B cell (primary cell): ENCODE measurements at regions not wholly inside any gene's neighbourhood (a gene's known extent, or its start where the extent isn't known, plus 50 kb on each side); places are given as distances from the start of the nearest gene placed in this dataset.

Experiments used
- ATAC-seq: fragments of 200-7000 bp; cut with Tn5 transposase; one replicate; pipeline ENCODE4 v1.10.0; 2021; ENCODE audit warnings: low read depth, mild to moderate bottlenecking, moderate number of reproducible peaks, moderate library complexity
- CTCF ChIA-PET: fragments of 350-600 bp; sonication (Branson Sonifier 250); formaldehyde crosslinking; loops from one replicate; lab custom pipeline; 2021; ENCODE audit warnings: antibody characterized with exemption, inconsistent platforms; lab: Charles Lee
- POLR2A ChIA-PET: fragments of 350-600 bp; sonication (Branson Sonifier 250); formaldehyde crosslinking; loops from one replicate; lab custom pipeline; 2021; ENCODE audit warnings: antibody characterized with exemption; lab: Charles Lee
- DNase-seq: peaks from one replicate; pipeline ENCODE4 v3.0.0; 2013
- H2AFZ ChIP-seq: 2 replicates; pipeline ENCODE4 v1.6.1; 2012; ENCODE audit warnings: mild to moderate bottlenecking, low read depth, low read length; ENCODE audit not compliant: insufficient read depth, poor library complexity, severe bottlenecking
- H3K27ac ChIP-seq, 2 donors: 1 replicate in 1 of 2; 2 replicates in 1 of 2; pipeline ENCODE4 v1.5.1; 2012 to 2013; ENCODE audit warnings: low read length in 2 of 2, mild to moderate bottlenecking in 2 of 2, moderate library complexity in 1 of 2
- H3K27me3 ChIP-seq, 4 experiments: fragments of 200-600 bp in 1 of 4; sonication (generic) in 1 of 4; replicated peaks in 1 of 4; 1 replicate in 2 of 4; 2 replicates in 2 of 4; pipeline versions ENCODE4 v1.6.1 to v1.7.0; 2013 to 2016; ENCODE audit warnings: low read length in 3 of 4, mild to moderate bottlenecking in 2 of 4, mixed read lengths in 1 of 4, moderate library complexity in 1 of 4; ENCODE audit not compliant: insufficient read depth in 4 of 4, control insufficient read depth in 3 of 4; ENCODE audit errors: control extremely low read depth in 1 of 4
- H3K36me3 ChIP-seq, 2 experiments: replicated peaks in 1 of 2; 1 replicate in 1 of 2; 2 replicates in 1 of 2; pipeline versions ENCODE4 v1.6.1 to v1.7.1; 2013; ENCODE audit warnings: low read length in 1 of 2; ENCODE audit not compliant: insufficient read depth in 2 of 2, control insufficient read depth in 1 of 2; ENCODE audit errors: control extremely low read depth in 1 of 2, extremely low read depth in 1 of 2
- H3K4me1 ChIP-seq, 2 donors: fragments of 200-600 bp in 1 of 2; sonication (generic) in 1 of 2; 1 replicate in 1 of 2; 2 replicates in 1 of 2; pipeline versions ENCODE4 v1.5.1 to v1.6.1; 2013 to 2017; ENCODE audit warnings: low read length in 2 of 2; ENCODE audit not compliant: control insufficient read depth in 2 of 2, insufficient read depth in 2 of 2
- H3K4me2 ChIP-seq: replicated peaks from 2 replicates; pipeline ENCODE3; 2012; ENCODE audit warnings: mild to moderate bottlenecking, low read depth, low read length; ENCODE audit not compliant: poor library complexity, severe bottlenecking
- H3K4me3 ChIP-seq, 5 experiments: fragments of 200-600 bp in 1 of 5; sonication (generic) in 1 of 5; 1 replicate in 3 of 5; 2 replicates in 2 of 5; pipeline versions ENCODE4 v1.5.1 to v1.7.0; 2011 to 2016; ENCODE audit warnings: low read length in 4 of 5, mild to moderate bottlenecking in 4 of 5, low read depth in 2 of 5, control low read depth in 1 of 5, moderate library complexity in 1 of 5; ENCODE audit not compliant: insufficient read depth in 1 of 5; ENCODE audit errors: control extremely low read depth in 1 of 5, extremely low read depth in 1 of 5
- H3K79me2 ChIP-seq: fragments of 200-600 bp; sonication (generic); one replicate; pipeline ENCODE4 v1.6.0; 2016; ENCODE audit warnings: low read length; ENCODE audit not compliant: control insufficient read depth, insufficient read depth
- H3K9ac ChIP-seq: fragments of 200-600 bp; sonication (generic); 2 replicates; pipeline ENCODE4 v1.6.1; 2017; ENCODE audit warnings: mild to moderate bottlenecking, low read length, moderate library complexity
- H3K9me3 ChIP-seq, 3 donors: one replicate each; pipeline versions ENCODE4 v1.6.1 to v1.7.1; 2013; ENCODE audit warnings: low read length in 2 of 3; ENCODE audit not compliant: control insufficient read depth in 2 of 3, insufficient read depth in 1 of 3; ENCODE audit errors: control extremely low read depth in 1 of 3
- H4K20me1 ChIP-seq: 2 replicates; pipeline ENCODE4 v1.6.0; 2012; ENCODE audit warnings: mild to moderate bottlenecking, low read length; ENCODE audit not compliant: insufficient read depth, control insufficient read depth, poor library complexity, severe bottlenecking
- H3K27ac Mint-ChIP-seq: one replicate; pipeline ENCODE4 v1.8.0; 2021; ENCODE audit warnings: mixed read lengths
- H3K27me3 Mint-ChIP-seq: one replicate; pipeline ENCODE4 v1.8.0; 2021; ENCODE audit warnings: mixed read lengths
- H3K4me1 Mint-ChIP-seq: one replicate; pipeline ENCODE4 v1.8.0; 2021; ENCODE audit warnings: mixed read lengths
- H3K4me3 Mint-ChIP-seq: one replicate; pipeline ENCODE4 v1.8.0; 2021; ENCODE audit warnings: mixed read lengths
- H3K9me3 Mint-ChIP-seq: one replicate; pipeline ENCODE4 v1.8.0; 2022; ENCODE audit warnings: mixed read lengths; ENCODE audit not compliant: insufficient read depth
- EZH2 ChIP-seq: IDR thresholded peaks from 2 replicates; pipeline ENCODE4 v1.6.1; 2012; ENCODE audit warnings: borderline replicate concordance, low read depth, mild to moderate bottlenecking, moderate library complexity, low read length; ENCODE audit not compliant: insufficient read depth, poor library complexity, severe bottlenecking
- WGBS: methylation state at CpG from one replicate; pipeline ENCODE4 v1.1.5; 2013; ENCODE audit warnings: missing lambda C conversion rate; ENCODE audit not compliant: insufficient coverage; 5-methylcytosine and 5-hydroxymethylcytosine counted together
- intact Hi-C: fragments of 100-400 bp; cut with micrococcal nuclease; formaldehyde crosslinking; loops from one replicate; pipeline ENCODE4 v1.10.0; 2022
- TF ChIP-seq, protein P1 (sequence below): fragments of 200-600 bp; IDR thresholded peaks from one replicate; pipeline ENCODE4 v1.8.0; 2022; ENCODE audit warnings: antibody characterized with exemption, mild to moderate bottlenecking

- POLR2A ChIA-PET: no interaction called here
Observed at GRCh38 chr18:22623513-22623912, 205.8 kb upstream of the CTAGE1 start.

GRCh38 chr18:22624176-22624575 lies 206.5 kb upstream of the CTAGE1 start:
- Histone ChIP-seq H3K4me1 (no peaks in the 10 kb centered on the region), H3K27ac (no peak overlapping the region), H3K36me3 (no peaks in the 10 kb centered on the region), H3K27me3 (no peaks in the 10 kb centered on the region), H3K4me3 (no peak overlapping the region), H2AFZ (no peak overlapping the region), H3K9ac (no peak overlapping the region), H3K9me3 (no peaks in the 10 kb centered on the region), H4K20me1 (no peaks in the 10 kb centered on the region), H3K4me2 (no peak overlapping the region), H3K79me2 (no peaks in the 10 kb centered on the region)
- WGBS: no CpG with 5 or more reads among the region's 2 CpGs
- no peak for ATAC-seq
- Mint-ChIP-seq H3K27me3 (peaks cover 3% of the 10 kb centered on the region), H3K4me3 (no peak overlapping the region), H3K4me1 (no peaks in the 10 kb centered on the region), H3K27ac (no peak overlapping the region), H3K9me3 (peaks cover 3% of the 10 kb centered on the region)
- TF ChIP-seq, protein P1, sequence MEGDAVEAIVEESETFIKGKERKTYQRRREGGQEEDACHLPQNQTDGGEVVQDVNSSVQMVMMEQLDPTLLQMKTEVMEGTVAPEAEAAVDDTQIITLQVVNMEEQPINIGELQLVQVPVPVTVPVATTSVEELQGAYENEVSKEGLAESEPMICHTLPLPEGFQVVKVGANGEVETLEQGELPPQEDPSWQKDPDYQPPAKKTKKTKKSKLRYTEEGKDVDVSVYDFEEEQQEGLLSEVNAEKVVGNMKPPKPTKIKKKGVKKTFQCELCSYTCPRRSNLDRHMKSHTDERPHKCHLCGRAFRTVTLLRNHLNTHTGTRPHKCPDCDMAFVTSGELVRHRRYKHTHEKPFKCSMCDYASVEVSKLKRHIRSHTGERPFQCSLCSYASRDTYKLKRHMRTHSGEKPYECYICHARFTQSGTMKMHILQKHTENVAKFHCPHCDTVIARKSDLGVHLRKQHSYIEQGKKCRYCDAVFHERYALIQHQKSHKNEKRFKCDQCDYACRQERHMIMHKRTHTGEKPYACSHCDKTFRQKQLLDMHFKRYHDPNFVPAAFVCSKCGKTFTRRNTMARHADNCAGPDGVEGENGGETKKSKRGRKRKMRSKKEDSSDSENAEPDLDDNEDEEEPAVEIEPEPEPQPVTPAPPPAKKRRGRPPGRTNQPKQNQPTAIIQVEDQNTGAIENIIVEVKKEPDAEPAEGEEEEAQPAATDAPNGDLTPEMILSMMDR: no peak
- TF ChIP-seq EZH2: no peak
- intact Hi-C loops: no loop called here
- ChIA-PET CTCF (no interaction called here), POLR2A (no interaction called here)
- DNase-seq: no peak

More at GRCh38 chr18:22623513-22623912, 205.8 kb upstream of the CTAGE1 start:
- ATAC-seq (no peak), DNase-seq (no peak)
- Histone ChIP-seq H4K20me1 (no peaks in the 10 kb centered on the region), H3K27me3 (no peaks in the 10 kb centered on the region), H3K4me3 (no peak overlapping the region), H3K79me2 (no peaks in the 10 kb centered on the region), H3K4me2 (no peak overlapping the region), H3K4me1 (no peaks in the 10 kb centered on the region), H3K36me3 (no peaks in the 10 kb centered on the region), H3K27ac (no peak overlapping the region), H3K9ac (no peak overlapping the region), H2AFZ (no peak overlapping the region), H3K9me3 (no peaks in the 10 kb centered on the region)
- Mint-ChIP-seq H3K27me3 (peaks cover 3% of the 10 kb centered on the region), H3K9me3 (peaks cover 3% of the 10 kb centered on the region), H3K27ac (no peak overlapping the region), H3K4me1 (no peaks in the 10 kb centered on the region), H3K4me3 (no peak overlapping the region)
- intact Hi-C loops: no loop called here
- no peak for TF ChIP-seq EZH2
- TF ChIP-seq, protein P1: no peak
- CTCF ChIA-PET: no interaction called here
- no CpG with 5 or more reads among the region's 5 CpGs for WGBS
